ENCODE measurements at regions not wholly inside any gene's neighbourhood (a gene's known extent, or its start where the extent isn't known, plus 50 kb on each side); places are given as distances from the start of the nearest gene placed in this dataset.
"Not testable (repeated sequence)": the region's sequence is repeated elsewhere in the genome, so short reads cannot be mapped to it uniquely, and the experiment has no call there.

GRCh38 chr2:18319987-18320386 is 240.5 kb downstream of the RDH14 start:
- DNase-seq (ENCODE audit: low spot score) (no peak), FAIRE-seq (no peak)

GRCh38 chr2:18317017-18317416 is 243.4 kb downstream of the RDH14 start:
- FAIRE-seq = no peak

GRCh38 chr2:18312818-18313217 is 247.6 kb downstream of the RDH14 start:
- no peak for DNase-seq (ENCODE audit: low spot score)
- FAIRE-seq = no peak

More at GRCh38 chr2:18317017-18317416, 243.4 kb downstream of the RDH14 start:
- DNase-seq (ENCODE audit: low spot score) = no peak

- FAIRE-seq = no peak
- DNase-seq (ENCODE audit: low spot score) = no peak
Observed at GRCh38 chr2:18311420-18312195, 248.8 kb downstream of the RDH14 start.

- FAIRE-seq (no peak), DNase-seq (ENCODE audit: low spot score) (no peak)
Observed at GRCh38 chr2:18309627-18310026, 250.8 kb downstream of the RDH14 start.

- no peak for FAIRE-seq
- DNase-seq (ENCODE audit: low spot score) = no peak
Observed at GRCh38 chr2:18309188-18309587, 251.3 kb downstream of the RDH14 start.

GRCh38 chr2:18304849-18305248 is 255.6 kb downstream of the RDH14 start:
- DNase-seq (ENCODE audit: low spot score) (no peak), FAIRE-seq (no peak)

- FAIRE-seq = peak; percentile 92
- DNase-seq (ENCODE audit: low spot score) = peak; percentile 59
Observed at GRCh38 chr2:18301421-18302139, 258.9 kb downstream of the RDH14 start.

- DNase-seq (ENCODE audit: low spot score) = peak; percentile 96
- FAIRE-seq = peak; percentile 98
Observed at GRCh38 chr2:18299423-18300212, 260.8 kb downstream of the RDH14 start.

- FAIRE-seq (no peak), DNase-seq (ENCODE audit: low spot score) (no peak)
Observed at GRCh38 chr2:18297534-18298058, 262.9 kb downstream of the RDH14 start.

- no peak for FAIRE-seq
Observed at GRCh38 chr2:18290386-18290785, 270.1 kb downstream of the RDH14 start.

GRCh38 chr2:18286897-18287296 is 273.6 kb downstream of the RDH14 start:
- FAIRE-seq (no peak), DNase-seq (ENCODE audit: low spot score) (no peak)

More at GRCh38 chr2:18290386-18290785, 270.1 kb downstream of the RDH14 start:
- no peak for DNase-seq (ENCODE audit: low spot score)

GRCh38 chr2:18284331-18284730 is 276.1 kb downstream of the RDH14 start:
- FAIRE-seq = no peak
- DNase-seq (ENCODE audit: low spot score) = no peak

GRCh38 chr2:18282026-18282425 is 278.4 kb downstream of the RDH14 start:
- no peak for DNase-seq (ENCODE audit: low spot score)
- no peak for FAIRE-seq

- FAIRE-seq = no peak
- DNase-seq (ENCODE audit: low spot score) = no peak
Observed at GRCh38 chr2:18276583-18277075, 283.8 kb downstream of the RDH14 start.

- DNase-seq (ENCODE audit: low spot score) (no peak), FAIRE-seq (no peak)
Observed at GRCh38 chr2:18273205-18273604, 287.2 kb downstream of the RDH14 start.

- DNase-seq (ENCODE audit: low spot score) (no peak), FAIRE-seq (no peak)
Observed at GRCh38 chr2:18272148-18272494, 288.3 kb downstream of the RDH14 start.

GRCh38 chr2:18271370-18272147 is 288.9 kb downstream of the RDH14 start:
- FAIRE-seq (no peak), DNase-seq (ENCODE audit: low spot score) (no peak)

GRCh38 chr2:18268400-18268799 is 292.1 kb downstream of the RDH14 start:
- FAIRE-seq (peak; percentile 17), DNase-seq (ENCODE audit: low spot score) (peak; percentile 40)

- DNase-seq (ENCODE audit: low spot score) = peak; percentile 83
- FAIRE-seq = peak; percentile 95
Observed at GRCh38 chr2:18267501-18267900, 293.0 kb downstream of the RDH14 start.

- DNase-seq (ENCODE audit: low spot score); FAIRE-seq: not testable (repeated sequence)
Observed at GRCh38 chr2:18266699-18267098, 293.8 kb downstream of the RDH14 start.
